HEK293T (cell line): ENCODE measurements at regions not wholly inside any gene's neighbourhood (a gene's known extent, or its start where the extent isn't known, plus 50 kb on each side); places are given as distances from the start of the nearest gene placed in this dataset.

Experiments
- BHLHE40 ChIP-seq: fragments of 450-650 bp; IDR thresholded peaks from 2 replicates; pipeline ENCODE4 v1.6.1; 2016; ENCODE audit warnings: mild to moderate bottlenecking, moderate library complexity, borderline replicate concordance
- FOXA1 ChIP-seq: fragments of 450-650 bp; IDR thresholded peaks from 2 replicates; pipeline ENCODE4 v1.6.1; 2016; ENCODE audit warnings: mild to moderate bottlenecking
- FOXK2 ChIP-seq: fragments of 450-650 bp; IDR thresholded peaks from 2 replicates; pipeline ENCODE4 v1.6.1; 2016; ENCODE audit warnings: mild to moderate bottlenecking
- FOXM1 ChIP-seq: fragments of 450-650 bp; IDR thresholded peaks from 2 replicates; pipeline ENCODE4 v1.6.1; 2017; ENCODE audit warnings: mild to moderate bottlenecking, borderline replicate concordance
- SUZ12 ChIP-seq: fragments of 450-650 bp; IDR thresholded peaks from 2 replicates; pipeline ENCODE4 v1.6.1; 2016; ENCODE audit warnings: mild to moderate bottlenecking
- ZNF384 ChIP-seq: fragments of 450-650 bp; IDR thresholded peaks from 2 replicates; pipeline ENCODE4 v1.6.1; 2016

DNA sequence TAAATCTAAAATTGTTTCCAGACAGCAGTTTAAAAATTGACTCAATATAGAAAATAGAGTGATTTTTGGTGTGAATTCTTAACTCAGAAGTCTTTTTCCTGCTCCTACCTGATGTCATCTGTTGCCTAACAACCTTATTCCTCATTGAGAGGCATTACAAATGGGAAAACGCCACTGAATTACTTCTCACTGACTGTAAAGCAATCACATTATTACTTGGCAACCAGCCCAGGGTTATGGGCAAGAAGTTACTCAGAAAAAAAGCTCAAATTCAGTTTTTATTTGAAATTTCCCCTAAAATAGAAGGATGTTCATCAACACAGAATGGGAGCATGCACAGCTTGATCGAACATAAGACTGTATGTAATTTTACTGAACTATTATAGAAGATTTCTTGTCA is 201.8 kb upstream of the GULP1 start:
- no peak for TF ChIP-seq FOXM1
- no peak for TF ChIP-seq SUZ12
- no peak for TF ChIP-seq ZNF384
- no peak for TF ChIP-seq FOXK2
- TF ChIP-seq FOXA1: no peak
- no peak for TF ChIP-seq BHLHE40
